WTC11 (cell line): ENCODE measurements at regions not wholly inside any gene's neighbourhood (a gene's known extent, or its start where the extent isn't known, plus 50 kb on each side); places are given as distances from the start of the nearest gene placed in this dataset.

Experiments used
- CTCF ChIP-seq: fragments of 200-600 bp; IDR thresholded peaks from 2 replicates; pipeline ENCODE4 v1.8.0; 2022; ENCODE audit warnings: antibody characterized with exemption
- FOXP1 ChIP-seq: sonication (generic); formaldehyde crosslinking; IDR thresholded peaks from 2 replicates; pipeline ENCODE4 v1.8.0; 2022; ENCODE audit warnings: missing genetic modification reagents, mild to moderate bottlenecking, moderate library complexity, borderline replicate concordance
- HMGXB4 ChIP-seq: sonication (generic); formaldehyde crosslinking; IDR thresholded peaks from 2 replicates; pipeline ENCODE4 v1.8.1; 2023; ENCODE audit warnings: mild to moderate bottlenecking, moderate library complexity, missing genetic modification reagents
- JUN ChIP-seq: sonication (generic); formaldehyde crosslinking; IDR thresholded peaks from 2 replicates; pipeline ENCODE4 v1.8.0; 2023; ENCODE audit warnings: mild to moderate bottlenecking, missing genetic modification reagents
- MAX ChIP-seq: sonication (generic); formaldehyde crosslinking; IDR thresholded peaks from 2 replicates; pipeline ENCODE4 v1.8.0; 2022; ENCODE audit warnings: mild to moderate bottlenecking, missing genetic modification reagents
- NFE2L1 ChIP-seq: sonication (generic); formaldehyde crosslinking; IDR thresholded peaks from 2 replicates; pipeline ENCODE4 v1.8.1; 2023; ENCODE audit warnings: missing genetic modification reagents
- PREB ChIP-seq: sonication (generic); formaldehyde crosslinking; IDR thresholded peaks from 2 replicates; pipeline ENCODE4 v1.8.1; 2022; ENCODE audit warnings: mild to moderate bottlenecking, missing genetic modification reagents, moderate library complexity, borderline replicate concordance
- SMAD4 ChIP-seq: sonication (generic); formaldehyde crosslinking; IDR thresholded peaks from 2 replicates; pipeline ENCODE4 v1.8.0; 2022; ENCODE audit warnings: mild to moderate bottlenecking, missing genetic modification reagents
- SP1 ChIP-seq: sonication (generic); formaldehyde crosslinking; conservative IDR thresholded peaks from 2 replicates; pipeline ENCODE4 v1.8.1; 2022; ENCODE audit warnings: missing genetic modification reagents
- STAT6 ChIP-seq: sonication (generic); formaldehyde crosslinking; conservative IDR thresholded peaks from 2 replicates; pipeline ENCODE4 v1.8.1; 2023; ENCODE audit warnings: mild to moderate bottlenecking, low read depth, missing genetic modification reagents, moderate library complexity
- TP53 ChIP-seq: sonication (generic); formaldehyde crosslinking; IDR thresholded peaks from 2 replicates; pipeline ENCODE4 v1.8.1; 2023; ENCODE audit warnings: mild to moderate bottlenecking, missing genetic modification reagents
- ZMAT4 ChIP-seq: fragments of 250-450 bp; sonication (Bioruptor Pico); IDR thresholded peaks from 2 replicates; pipeline ENCODE4 v1.9.0; 2021; ENCODE audit warnings: mild to moderate bottlenecking

GRCh38 chr7:33730958-33731357 lies 174.4 kb upstream of the BMPER start:
- TF ChIP-seq CTCF (no peak), MAX (CRISPR knock-in tag) (no peak), STAT6 (CRISPR knock-in tag) (no peak), FOXP1 (CRISPR knock-in tag) (no peak), TP53 (CRISPR knock-in tag) (no peak), NFE2L1 (no peak), ZMAT4 (CRISPR knock-in tag) (no peak), SMAD4 (no peak), JUN (no peak), PREB (no peak), HMGXB4 (CRISPR knock-in tag) (no peak), SP1 (CRISPR knock-in tag) (no peak)
